Keratinocyte (primary cell): ENCODE measurements at regions not wholly inside any gene's neighbourhood (a gene's known extent, or its start where the extent isn't known, plus 50 kb on each side); places are given as distances from the start of the nearest gene placed in this dataset.

ENCODE experiments used
- DNase-seq: peaks from one replicate; pipeline ENCODE4 v3.0.0-alpha.2; 2011; ENCODE audit warnings: low read depth, missing footprints, low spot score
- FAIRE-seq: peaks from 2 replicates; lab custom pipeline; 2011; peaks lifted over from hg19 to GRCh38; lab: Jason Lieb, UNC
- H2AFZ ChIP-seq: 2 replicates; pipeline ENCODE4 v1.6.0; 2012; ENCODE audit warnings: low read length, control low read depth, inconsistent platforms; ENCODE audit not compliant: control insufficient read depth
- H3K27ac ChIP-seq: 2 replicates; pipeline ENCODE4 v1.5.1; 2011; ENCODE audit warnings: low read length; ENCODE audit not compliant: control insufficient read depth, insufficient read depth
- H3K27me3 ChIP-seq: 3 replicates; pipeline ENCODE4 v1.6.0; 2011; ENCODE audit warnings: low read length; ENCODE audit not compliant: control insufficient read depth, insufficient read depth; ENCODE audit errors: extremely low read depth
- H3K36me3 ChIP-seq, 2 experiments: 2 replicates in 1 of 2; 3 replicates in 1 of 2; pipeline ENCODE4 v1.5.1; 2011; ENCODE audit warnings: low read length in 2 of 2, mild to moderate bottlenecking in 1 of 2; ENCODE audit not compliant: control insufficient read depth in 2 of 2, insufficient read depth in 2 of 2; ENCODE audit errors: extremely low read depth in 1 of 2
- H3K4me1 ChIP-seq: 3 replicates; pipeline ENCODE4 v1.5.1; 2011; ENCODE audit warnings: low read length; ENCODE audit not compliant: control insufficient read depth, insufficient read depth; ENCODE audit errors: extremely low read depth
- H3K4me2 ChIP-seq: 3 replicates; pipeline ENCODE4 v1.6.0; 2011; ENCODE audit warnings: low read depth, low read length; ENCODE audit not compliant: control insufficient read depth, insufficient read depth; ENCODE audit errors: extremely low read depth
- H3K4me3 ChIP-seq, 3 experiments: fragments of 200-600 bp in 1 of 3; sonication (generic) in 1 of 3; 2 replicates in 2 of 3; 3 replicates in 1 of 3; pipeline ENCODE4 v1.5.1; 2011 to 2016; ENCODE audit warnings: low read length in 3 of 3, mild to moderate bottlenecking in 3 of 3, control low read depth in 2 of 3, inconsistent platforms in 1 of 3, low read depth in 1 of 3, mixed read lengths in 1 of 3, mixed run types in 1 of 3, moderate library complexity in 1 of 3; ENCODE audit not compliant: control insufficient read depth in 2 of 3, insufficient read depth in 2 of 3; ENCODE audit errors: extremely low read depth in 1 of 3
- H3K79me2 ChIP-seq: 2 replicates; pipeline ENCODE4 v1.6.0; 2012; ENCODE audit warnings: low read length; ENCODE audit not compliant: control insufficient read depth, insufficient read depth
- H3K9ac ChIP-seq: 3 replicates; pipeline ENCODE4 v1.6.0; 2011; ENCODE audit warnings: low read length; ENCODE audit not compliant: control insufficient read depth, insufficient read depth; ENCODE audit errors: extremely low read depth
- H3K9me1 ChIP-seq: 3 replicates; pipeline ENCODE4 v1.6.0; 2011; ENCODE audit warnings: low read length; ENCODE audit not compliant: control insufficient read depth, insufficient read depth; ENCODE audit errors: extremely low read depth
- H3K9me3 ChIP-seq: 2 replicates; pipeline ENCODE4 v1.5.1; 2012; ENCODE audit warnings: low read depth, low read length; ENCODE audit not compliant: control insufficient read depth
- H4K20me1 ChIP-seq: 3 replicates; pipeline ENCODE4 v1.6.0; 2011; ENCODE audit warnings: low read length; ENCODE audit not compliant: control insufficient read depth, insufficient read depth; ENCODE audit errors: extremely low read depth
- CTCF ChIP-seq, 3 experiments: IDR thresholded peaks in 1 of 3; conservative IDR thresholded peaks in 1 of 3; optimal IDR thresholded peaks in 1 of 3; 2 replicates in 2 of 3; 3 replicates in 1 of 3; pipeline versions ENCODE3 to v1.5.1; 2011; ENCODE audit warnings: low read length in 3 of 3, mild to moderate bottlenecking in 3 of 3, moderate library complexity in 2 of 3, control low read depth in 1 of 3, inconsistent platforms in 1 of 3; ENCODE audit not compliant: insufficient read depth in 2 of 3; ENCODE audit errors: extremely low read depth in 1 of 3
- EZH2 ChIP-seq: IDR thresholded peaks from one replicate; pipeline ENCODE4 v1.6.1; 2012; ENCODE audit warnings: inconsistent platforms, mild to moderate bottlenecking, low read length, moderate library complexity
- dilution Hi-C: fragments of 300-500 bp; cut with MboI; formaldehyde crosslinking; loops from one replicate; pipeline ENCODE4 v1.7.0; 2020; ENCODE audit warnings: low sequenced_read_pairs; ENCODE audit not compliant: extremely low pct_ligation_motif_present

GRCh38 chr12:46124132-46124847, 133.9 kb upstream of the SCAF11 start:
- dilution Hi-C loops: no loop called here
- H3K27ac ChIP-seq: no peak overlapping the region
- H3K27me3 ChIP-seq: peaks cover 3% of the 10 kb centered on the region
- no peaks in the 10 kb centered on the region for H3K79me2 ChIP-seq
- H3K9ac ChIP-seq: no peak overlapping the region
- no peaks in the 10 kb centered on the region for H3K36me3 ChIP-seq
- no peak for DNase-seq
- TF ChIP-seq CTCF (optimal IDR thresholded peaks at IDR 0.05 in 1 of 3, IDR thresholded peaks at IDR 0.05 in 1 of 3, conservative IDR thresholded peaks at IDR 0.05 in 1 of 3; ENCODE audit: extremely low read depth in 1 of 3, insufficient read depth in 2 of 3, low read length in 3 of 3) (no peak), EZH2 (no peak)
- no peak overlapping the region for H3K4me2 ChIP-seq
- no peak overlapping the region for H2AFZ ChIP-seq
- H3K4me3 ChIP-seq: no peak overlapping the region
- no peak for FAIRE-seq
- no peaks in the 10 kb centered on the region for H3K9me3 ChIP-seq
- no peaks in the 10 kb centered on the region for H3K9me1 ChIP-seq
- no peaks in the 10 kb centered on the region for H4K20me1 ChIP-seq
- peaks cover 14% of the 10 kb centered on the region for H3K4me1 ChIP-seq

DNA sequence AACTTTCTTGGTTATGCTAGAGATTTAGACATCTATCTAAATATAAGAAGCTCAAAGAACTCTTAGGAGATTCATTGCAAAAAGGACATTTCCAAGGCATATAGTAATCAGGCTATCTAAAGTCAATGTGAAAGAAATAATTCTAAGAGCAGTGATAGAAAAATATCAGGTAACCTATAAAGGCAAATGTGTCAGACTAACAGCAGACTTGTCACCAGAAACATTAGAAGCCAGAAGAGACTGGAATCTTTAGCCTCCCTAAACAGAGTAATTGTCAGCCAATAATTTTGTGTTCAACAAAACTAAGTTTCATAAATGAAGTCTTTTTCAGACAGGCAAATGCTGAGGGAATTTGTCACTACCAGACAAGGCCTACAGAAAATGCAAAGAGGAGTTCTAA, 122.0 kb upstream of the SCAF11 start:
- no peaks in the 10 kb centered on the region for H3K27me3 ChIP-seq
- H4K20me1 ChIP-seq: no peaks in the 10 kb centered on the region
- H3K36me3 ChIP-seq: no peaks in the 10 kb centered on the region
- H3K27ac ChIP-seq: no peak overlapping the region
- dilution Hi-C loops: no loop called here
- no peak overlapping the region for H3K4me2 ChIP-seq
- no peak overlapping the region for H2AFZ ChIP-seq
- no peak overlapping the region for H3K4me3 ChIP-seq
- peak; percentile 36 for FAIRE-seq
- TF ChIP-seq EZH2 (no peak), CTCF (optimal IDR thresholded peaks at IDR 0.05 in 1 of 3, IDR thresholded peaks at IDR 0.05 in 1 of 3, conservative IDR thresholded peaks at IDR 0.05 in 1 of 3; ENCODE audit: extremely low read depth in 1 of 3, insufficient read depth in 2 of 3, low read length in 3 of 3) (no peak)
- no peak overlapping the region for H3K9ac ChIP-seq
- H3K9me1 ChIP-seq: no peaks in the 10 kb centered on the region
- H3K79me2 ChIP-seq: no peaks in the 10 kb centered on the region
- no peaks in the 10 kb centered on the region for H3K9me3 ChIP-seq
- peaks cover 25% of the 10 kb centered on the region for H3K4me1 ChIP-seq
- DNase-seq: no peak
